SK-N-DZ (cell line): ENCODE measurements at regions not wholly inside any gene's neighbourhood (a gene's known extent, or its start where the extent isn't known, plus 50 kb on each side); places are given as distances from the start of the nearest gene placed in this dataset.

Source experiments
- DNase-seq: peaks from one replicate; pipeline ENCODE4 v3.0.0-alpha.2; 2015; ENCODE audit warnings: low spot score

DNA sequence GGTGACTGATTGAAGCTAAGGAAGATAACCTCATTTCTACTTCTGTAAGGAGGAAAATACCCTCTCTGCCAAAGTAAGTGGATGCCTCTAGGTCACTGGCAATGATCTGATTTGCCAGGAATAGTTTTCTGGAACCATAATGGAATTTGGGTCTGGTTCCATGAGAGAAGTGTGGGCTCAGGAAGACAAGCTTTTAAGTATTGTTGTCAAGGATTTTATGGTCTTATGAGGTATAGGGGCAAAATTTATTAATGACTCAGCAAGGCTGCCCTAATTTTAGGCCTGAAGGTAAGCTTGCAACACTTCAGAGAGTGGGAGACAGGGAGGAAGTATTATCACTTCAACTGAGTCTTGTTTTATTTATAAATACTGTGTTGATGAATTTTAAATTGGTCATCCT is 322.6 kb upstream of the ACTBL2 start:
- DNase-seq: no peak

DNA sequence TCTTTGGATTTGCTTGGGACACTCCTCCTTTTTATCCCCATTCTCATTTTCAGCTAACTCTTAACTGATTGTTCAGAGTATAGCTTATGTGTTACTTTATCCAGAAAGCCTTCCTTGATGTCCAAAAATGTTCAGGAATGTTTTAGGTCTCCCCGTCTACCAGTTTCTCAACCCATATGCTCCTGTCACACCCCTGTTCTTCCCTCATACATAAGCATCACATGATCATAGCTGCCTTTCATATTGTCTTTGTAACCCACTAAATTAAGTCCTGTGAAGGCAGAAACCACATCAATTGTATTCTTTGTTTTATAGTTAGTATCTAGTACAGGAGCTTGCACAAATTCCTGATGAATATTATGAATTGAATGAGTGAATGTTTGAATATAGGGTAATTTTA is 321.9 kb upstream of the ACTBL2 start:
- no peak for DNase-seq

DNA sequence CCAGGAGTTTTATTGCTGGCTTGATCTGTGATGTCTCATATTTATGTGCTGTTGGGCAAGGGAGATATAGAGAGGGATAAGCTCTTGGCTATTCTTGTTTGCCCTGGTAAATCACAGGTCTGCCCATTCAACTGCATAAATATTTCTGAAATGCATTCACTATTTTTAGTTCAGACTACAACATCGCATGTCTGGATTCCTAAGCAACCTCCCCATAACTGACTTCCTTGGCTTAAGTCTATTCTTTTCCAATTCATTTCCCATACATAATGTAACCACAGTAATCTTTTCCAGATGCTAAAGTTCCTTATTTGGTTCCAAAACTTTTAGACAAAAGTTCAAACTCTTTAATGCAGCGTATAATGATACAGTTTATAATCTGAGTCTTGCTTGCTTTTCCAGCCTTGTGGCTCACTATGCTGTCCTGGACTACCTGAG is 321.4 kb upstream of the ACTBL2 start:
- DNase-seq: no peak

DNA sequence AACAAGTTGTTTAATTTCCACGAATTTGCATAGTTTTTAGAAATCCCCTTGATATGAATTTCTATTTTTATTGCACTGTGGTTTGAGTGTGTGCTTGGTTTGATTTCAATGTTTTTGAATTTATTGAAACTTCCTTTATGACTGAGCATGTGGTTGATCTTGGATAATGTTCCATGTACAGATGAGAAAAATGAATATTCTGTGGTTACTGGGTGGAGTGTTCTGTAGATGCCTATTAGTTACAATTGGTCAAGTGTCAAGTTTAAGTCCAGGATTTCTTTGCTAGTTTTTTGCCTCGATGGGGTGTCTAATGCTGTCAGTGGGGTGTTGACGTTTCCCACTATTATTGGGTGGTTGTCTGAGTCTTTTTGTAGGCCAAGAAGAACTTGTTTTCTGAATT is 319.5 kb upstream of the ACTBL2 start:
- DNase-seq: no peak

DNA sequence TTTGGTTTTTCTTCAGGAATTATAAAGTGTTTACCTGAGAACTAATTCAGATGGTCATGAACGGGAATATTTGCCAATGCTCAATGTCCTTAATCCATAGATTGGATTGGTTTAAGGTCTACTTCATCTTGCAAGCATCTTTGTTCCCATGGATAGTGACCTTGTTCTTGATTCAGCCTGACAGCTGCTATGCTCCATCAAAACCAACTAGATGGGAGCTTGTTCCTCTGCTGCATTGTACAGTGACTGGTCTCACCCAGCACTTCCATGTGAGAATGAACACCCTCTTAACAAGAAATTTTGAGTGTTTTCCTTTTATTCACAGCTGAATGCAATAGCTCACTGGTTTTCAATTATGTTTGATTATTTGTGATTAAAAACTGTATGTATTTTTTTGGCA is 312.6 kb upstream of the ACTBL2 start:
- no peak for DNase-seq

DNA sequence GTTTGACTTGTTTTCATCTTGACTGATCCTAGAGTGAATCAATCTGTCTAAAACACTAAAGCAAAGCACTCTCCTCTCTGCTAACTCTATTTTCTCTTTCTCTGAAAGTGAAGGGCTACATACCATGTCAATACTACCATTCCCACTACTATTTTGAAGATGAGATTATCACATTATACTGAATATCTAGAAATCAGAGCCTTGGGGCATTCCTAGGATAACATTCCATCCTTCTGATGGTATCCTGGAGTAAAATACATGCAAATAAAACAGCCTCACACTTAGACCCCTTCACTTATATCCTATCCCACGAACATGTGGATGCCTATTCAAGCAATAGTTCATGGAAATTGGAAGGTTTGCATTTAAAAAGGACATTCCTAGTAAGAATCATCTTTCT is 309.3 kb upstream of the ACTBL2 start:
- DNase-seq: no peak

DNA sequence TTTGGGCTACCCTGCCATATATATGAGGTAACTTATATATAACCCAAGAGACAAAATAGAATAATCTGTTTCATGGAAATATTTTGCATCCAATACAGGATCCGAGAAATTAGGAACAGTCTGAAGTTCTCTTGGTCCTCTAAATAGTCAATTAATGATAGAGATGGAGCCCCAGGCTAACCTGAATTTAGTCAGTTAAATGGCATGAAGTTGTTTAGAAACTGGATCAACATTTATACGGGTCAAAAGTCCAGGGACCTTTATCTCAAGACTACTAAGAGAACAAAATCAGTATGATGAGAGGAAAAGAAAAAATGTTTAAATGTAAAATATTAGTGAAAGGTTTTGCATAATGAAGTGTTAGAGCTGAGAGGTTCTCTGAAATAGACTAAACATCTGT is 303.3 kb upstream of the ACTBL2 start:
- no peak for DNase-seq

DNA sequence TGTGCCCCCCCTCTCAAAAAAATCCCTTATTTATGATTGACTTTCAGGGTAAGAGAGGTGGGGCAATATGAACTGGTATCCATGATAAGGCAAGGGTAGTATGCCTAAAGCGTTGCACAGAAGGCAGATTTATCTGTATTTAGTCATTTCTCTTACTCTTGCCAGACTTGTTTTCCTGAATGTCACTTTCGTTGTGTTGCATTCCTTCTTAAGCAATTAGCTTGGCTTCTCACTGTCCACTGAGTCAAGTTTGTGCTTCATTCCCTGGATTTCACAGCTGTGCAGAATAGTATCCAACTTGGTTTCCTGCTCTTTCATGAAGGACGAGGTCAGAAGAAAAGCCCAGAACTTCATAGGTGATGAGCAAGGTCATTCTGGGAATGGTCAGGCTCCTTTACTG is 301.5 kb upstream of the ACTBL2 start:
- DNase-seq: no peak

DNA sequence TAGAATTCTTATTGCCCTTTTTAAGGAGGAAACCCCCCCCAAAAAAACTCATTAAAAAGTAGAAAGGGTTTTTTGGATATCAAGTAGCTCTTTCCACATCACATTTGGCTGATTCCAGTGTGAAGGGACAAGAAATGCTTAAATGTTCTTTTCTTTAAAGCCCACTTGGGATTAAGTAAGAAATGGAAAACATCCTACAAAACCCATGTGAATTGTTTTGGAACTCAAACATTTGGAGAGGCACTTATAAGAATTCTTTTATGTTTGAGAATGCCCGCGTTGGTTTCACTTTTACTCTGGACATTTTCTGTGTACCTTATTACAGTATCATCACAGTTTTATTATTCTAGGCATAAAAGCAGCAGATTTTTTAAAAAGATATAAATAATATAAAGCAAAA is 301.1 kb upstream of the ACTBL2 start:
- no peak for DNase-seq

DNA sequence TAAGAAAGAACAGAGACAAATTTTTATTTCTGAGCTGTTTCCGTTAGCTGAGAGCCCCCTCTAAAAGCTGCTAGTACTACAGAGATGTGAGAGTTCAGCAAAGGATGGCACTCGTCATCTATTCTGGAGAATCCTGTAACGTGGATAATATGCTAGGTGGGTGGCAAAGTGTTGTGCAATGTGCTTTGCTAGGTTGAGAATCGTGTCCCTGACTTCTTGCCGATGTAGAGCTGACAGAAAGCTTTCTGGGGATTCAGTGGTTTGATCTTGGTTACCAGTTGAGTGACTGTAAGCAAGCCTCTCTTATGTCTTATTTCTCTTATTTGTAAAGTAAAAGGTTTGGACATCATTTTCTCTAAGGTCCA is 298.3 kb upstream of the ACTBL2 start:
- DNase-seq: no peak

DNA sequence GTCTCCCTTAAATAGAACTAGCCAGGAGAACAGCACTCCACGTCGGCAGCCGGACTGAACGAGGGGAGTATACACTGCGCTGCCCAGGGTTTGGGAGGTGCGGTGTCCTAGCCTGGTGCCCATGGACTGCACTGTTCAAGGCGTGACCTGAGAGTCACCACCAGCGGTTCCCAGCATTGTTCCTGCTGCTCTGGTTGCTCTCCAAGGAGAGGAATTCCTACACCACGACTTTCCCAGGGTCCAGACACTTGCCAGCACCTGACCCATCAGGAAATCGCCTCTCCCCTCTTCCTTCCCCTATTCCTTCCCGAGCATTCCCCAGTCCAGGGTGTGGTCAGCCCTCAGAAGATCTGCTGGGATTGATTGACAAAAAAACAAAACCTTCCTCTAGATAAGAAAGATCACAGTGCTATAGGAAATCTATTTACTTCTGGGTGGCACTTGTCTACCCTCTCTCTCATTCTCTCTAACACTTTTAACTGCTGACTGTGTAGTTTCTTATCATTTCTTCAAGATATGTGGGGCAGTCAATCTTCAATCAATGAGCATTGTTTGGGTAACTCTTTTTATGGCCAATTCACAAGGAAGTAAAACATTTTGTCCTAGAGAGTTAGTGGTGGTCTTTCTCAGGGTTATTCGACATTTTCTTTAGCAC is 297.8 kb upstream of the ACTBL2 start:
- no peak for DNase-seq

DNA sequence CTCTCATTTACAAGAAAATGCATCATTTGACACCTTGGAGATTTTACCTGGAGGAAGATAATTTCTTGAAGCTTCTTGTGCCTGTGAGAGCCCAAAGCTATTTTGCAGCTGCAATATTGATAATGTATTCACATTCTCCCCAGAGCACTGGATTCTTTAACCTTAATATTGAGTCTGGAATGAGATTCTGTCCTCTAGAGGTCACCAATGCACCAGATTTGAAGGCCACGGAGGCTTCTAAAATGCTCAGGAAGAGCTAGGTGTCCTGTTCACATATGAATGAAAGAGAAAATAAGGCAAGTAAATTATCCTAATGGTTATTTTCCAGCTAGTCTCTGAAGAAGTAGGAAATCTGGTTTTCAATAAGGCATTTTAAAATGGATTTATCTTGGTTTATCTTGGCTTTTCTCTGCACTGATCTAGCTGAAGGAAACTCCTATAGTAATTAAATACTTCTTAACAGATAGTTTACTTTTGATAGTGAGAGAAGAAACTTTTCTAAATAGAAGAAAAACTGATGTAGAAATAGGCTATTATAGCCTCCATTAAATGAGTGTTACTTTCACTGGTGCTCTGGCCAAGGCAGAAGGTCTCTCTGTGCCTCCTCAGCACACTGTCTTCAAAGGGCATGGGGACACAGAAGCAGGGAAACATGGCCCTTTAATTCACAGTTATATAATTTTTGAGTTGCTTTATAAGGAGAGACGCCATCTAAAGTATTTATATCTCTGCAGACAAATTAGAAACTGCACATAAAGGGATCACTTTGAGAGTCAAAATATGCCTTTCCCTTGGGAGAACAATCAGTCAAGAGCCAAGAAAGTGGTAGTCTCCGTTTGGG is 297.0 kb upstream of the ACTBL2 start:
- DNase-seq: peak; percentile 68

DNA sequence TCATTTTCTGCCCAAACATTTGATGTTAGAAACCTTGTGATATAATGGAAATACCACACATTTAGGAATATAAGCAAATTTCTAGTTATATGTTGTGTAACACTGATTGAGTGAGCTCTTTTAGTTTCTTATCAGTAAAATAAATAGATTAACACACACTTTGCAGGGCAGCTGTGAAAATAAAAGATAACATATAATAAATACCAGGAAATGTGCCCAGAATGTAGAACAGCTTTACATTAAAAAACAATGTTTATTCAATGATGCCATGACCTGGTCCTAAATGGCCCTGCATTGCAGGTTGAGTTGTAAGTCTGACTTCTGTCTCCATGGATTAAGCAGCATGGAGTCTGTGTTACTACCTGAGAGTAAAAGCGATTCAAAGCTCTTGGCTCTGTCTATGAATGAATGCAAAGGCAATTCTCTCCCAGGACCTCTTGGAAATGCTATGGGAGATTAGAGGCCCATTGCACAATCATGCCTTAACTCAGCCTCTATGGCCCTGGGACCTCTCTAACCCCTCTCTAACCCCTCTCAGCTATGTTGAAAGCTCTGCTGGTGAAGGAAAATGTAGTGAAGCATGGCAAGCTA is 296.0 kb upstream of the ACTBL2 start:
- no peak for DNase-seq

DNA sequence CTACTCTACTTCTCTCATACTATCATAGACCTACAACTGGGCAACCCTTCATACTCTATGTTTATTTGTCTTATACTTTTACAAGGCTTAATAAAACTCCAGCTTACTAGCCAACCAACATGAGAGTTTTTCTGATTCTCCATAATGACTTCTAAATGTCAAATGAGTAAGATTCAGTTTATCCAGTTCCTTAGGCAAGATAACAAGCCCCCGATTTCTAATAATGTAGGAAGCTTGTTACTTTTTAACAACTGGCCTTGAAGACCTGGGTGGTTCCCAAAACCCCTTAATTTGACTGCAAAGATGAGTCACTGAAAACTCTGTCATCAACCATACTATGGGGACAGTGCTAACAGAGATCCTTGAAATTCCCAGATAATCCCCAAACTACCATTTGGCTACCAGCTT is 294.6 kb upstream of the ACTBL2 start:
- DNase-seq: no peak

DNA sequence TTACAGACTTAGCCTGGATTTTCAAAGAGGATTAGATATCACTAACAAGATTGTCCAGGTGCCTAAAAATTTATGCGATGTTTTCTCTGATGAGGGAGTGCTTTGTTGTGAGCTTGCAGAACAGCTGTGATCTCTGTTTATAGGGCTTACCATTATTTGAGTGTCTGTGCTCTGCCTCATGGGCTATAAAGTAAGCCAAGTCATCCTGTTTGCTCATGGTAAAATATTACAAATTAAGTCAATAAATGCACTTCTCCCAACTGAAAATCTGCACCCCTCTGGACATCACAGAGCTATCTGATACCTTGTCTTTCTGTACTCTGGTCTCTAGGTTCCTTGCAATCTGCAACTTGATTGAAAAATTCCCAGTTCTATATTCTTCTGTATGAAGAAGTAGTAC is 293.4 kb upstream of the ACTBL2 start:
- no peak for DNase-seq

DNA sequence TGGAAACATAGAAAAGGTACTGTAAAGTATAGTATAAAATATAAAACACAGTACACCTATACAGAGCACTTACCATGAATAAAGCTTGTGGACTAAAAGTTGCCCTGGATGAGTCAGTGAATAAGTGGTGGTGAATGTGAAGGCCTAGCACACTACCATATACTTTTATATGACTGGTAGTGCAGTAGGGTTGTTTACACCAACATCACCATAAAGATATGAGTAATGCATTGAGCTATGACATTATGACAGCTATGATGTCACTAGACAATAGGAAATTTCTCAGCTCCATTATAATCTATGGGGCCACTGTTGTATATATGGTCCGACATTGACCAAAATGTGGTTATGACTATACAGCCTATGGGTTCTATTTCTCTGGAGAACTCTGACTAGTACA is 291.8 kb upstream of the ACTBL2 start:
- no peak for DNase-seq

DNA sequence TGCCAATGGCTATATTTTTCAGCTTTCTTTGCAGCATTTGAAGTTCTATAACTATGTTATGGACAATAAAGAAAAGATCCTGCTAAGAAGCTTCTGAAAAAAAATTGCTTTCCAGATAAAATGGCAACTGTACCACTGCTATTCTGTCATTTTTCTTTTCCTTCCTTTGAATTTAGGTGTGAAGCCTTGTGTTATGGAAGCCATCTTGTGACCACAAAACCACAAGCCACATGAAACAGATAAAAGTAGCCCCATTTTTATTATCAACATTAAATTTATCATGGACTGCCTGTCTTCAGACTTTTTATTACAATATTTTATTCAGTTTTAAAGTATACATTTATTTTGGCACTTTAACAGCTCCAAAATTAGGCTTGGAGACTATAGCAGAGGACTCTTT is 289.9 kb upstream of the ACTBL2 start:
- no peak for DNase-seq

DNA sequence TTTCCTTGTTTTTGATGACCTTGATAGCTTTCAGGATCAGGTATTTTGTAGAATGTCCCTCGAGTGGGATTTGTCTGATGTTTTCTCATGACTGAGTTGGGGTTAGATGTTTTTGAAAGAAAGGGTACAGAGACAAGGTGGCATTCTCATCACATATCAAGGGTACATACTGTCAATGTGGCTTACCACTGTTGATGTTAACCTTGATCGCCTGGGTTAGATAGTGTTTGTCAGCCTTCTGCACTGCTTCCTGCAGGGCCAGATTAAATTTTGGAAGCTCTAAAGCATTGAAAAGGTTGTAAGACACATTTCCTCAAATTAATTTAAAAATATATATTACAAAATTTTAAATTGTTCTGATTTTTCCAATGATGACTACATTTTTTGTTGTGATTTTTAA is 287.4 kb upstream of the ACTBL2 start:
- DNase-seq: no peak

DNA sequence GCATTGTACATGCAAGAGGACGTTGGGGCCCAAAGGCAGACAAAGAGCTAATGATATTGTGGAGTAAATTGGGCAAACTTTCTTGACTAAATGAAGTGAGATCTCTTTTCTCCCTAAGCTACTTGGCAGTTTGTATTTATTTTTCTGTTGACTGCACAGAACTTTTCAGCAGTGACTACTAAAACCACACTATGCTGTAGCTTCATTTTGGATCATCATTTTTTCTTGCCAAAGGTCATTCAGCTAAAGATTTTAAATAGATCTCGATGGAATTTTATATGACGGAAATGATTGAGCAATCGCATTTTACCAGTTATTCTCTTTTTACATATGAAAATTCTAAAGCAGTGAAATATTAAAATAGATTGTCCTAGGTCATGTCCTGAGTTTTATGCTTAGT is 286.1 kb upstream of the ACTBL2 start:
- no peak for DNase-seq

DNA sequence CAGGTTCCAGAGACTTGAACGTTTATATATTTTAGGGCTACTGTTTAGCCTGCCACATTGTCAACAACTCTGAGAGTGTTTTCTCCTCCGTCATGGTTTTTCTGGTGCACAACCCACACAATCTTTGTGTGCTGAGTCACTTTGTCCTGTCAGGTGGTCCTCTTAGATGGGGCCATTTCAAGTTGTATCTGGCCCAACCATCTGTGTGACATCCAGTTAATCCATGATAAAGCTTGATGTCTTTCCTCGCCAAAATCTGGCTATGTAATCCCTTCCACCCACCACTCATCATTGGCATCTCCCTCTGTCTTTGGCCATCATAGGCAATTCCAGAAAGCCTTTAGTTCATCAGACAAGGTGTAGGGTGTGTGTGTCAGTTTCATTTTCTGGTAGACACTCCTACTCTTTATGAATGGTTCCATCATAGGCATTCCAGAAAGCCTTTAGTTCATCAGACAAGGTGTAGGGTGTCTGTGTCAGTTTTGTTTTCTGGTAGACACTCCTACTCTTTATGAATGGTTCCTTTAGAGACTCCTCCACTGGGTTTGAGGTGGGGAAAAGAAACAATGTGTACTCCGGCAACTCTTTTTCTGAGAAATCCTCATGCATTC is 282.0 kb upstream of the ACTBL2 start:
- DNase-seq: no peak

DNA sequence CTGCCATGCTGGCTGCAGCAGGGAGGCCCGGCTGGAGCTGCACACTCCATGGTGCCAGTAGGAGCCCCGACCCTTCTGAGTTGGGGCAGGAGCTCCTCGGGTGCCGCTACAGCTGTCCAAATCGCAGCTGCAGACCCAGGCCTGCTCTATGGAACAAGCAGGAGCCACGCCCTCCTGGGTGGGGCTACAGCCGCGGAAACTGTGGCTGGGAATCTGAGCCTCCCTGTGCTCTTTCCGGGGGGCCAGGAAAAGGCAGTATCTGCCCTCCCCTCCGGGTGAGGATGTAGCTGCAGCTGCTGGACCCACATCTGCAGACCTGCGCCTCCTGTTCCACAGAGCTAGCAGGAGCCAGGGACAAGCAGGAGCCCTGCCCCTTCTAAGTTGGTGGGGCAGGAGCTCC is 278.9 kb upstream of the ACTBL2 start:
- DNase-seq: no peak

DNA sequence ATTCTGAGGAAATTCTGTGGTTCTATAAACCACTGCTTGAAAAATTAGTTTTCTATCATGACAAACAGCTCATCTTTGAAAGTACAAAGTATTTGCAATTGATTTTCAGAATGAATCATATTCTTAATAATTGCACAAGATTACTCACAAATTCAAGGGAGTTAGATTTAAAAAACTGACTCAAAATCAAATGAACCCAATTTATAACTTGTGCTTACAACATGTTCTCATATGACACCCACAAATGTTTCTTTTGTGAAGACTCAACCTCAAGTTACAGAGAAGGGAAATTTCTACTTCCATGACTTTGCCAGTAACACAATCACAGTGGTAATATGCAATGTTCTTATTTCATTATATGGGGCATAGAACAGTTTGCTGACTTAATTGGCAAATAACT is 272.0 kb upstream of the ACTBL2 start:
- no peak for DNase-seq

DNA sequence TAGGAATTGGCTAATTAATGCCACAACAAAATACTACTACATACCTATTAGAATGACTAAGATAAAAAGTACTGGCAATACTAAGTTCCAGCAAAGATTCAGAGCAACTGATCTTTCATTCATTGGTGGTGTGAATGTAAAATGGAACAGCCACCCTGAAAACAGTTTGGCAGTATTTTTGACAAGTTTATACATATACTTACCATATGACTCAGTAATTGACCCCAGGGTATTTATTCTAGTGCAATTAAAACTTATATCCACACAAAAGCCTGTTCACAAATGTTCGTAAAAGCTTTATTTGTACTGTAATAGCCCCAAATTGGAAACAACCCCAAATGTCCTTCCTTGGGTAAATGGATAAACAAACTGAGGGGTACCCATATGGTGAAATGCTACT is 270.8 kb upstream of the ACTBL2 start:
- DNase-seq: no peak
